ENCODE measurements at regions not wholly inside any gene's neighbourhood (a gene's known extent, or its start where the extent isn't known, plus 50 kb on each side); places are given as distances from the start of the nearest gene placed in this dataset.

GRCh38 chr15:70280781-70281180 is 183.1 kb upstream of the TLE3 start:
- TF ChIP-seq CTCF (IDR thresholded peaks at IDR 0.05; ENCODE audit: low read depth, low read length, poor library complexity, severe bottlenecking) (no peak), EZH2phosphoT487 (IDR thresholded peaks at IDR 0.05; ENCODE audit: borderline replicate concordance, low read length) (no peak)
